ENCODE measurements at regions not wholly inside any gene's neighbourhood (a gene's known extent, or its start where the extent isn't known, plus 50 kb on each side); places are given as distances from the start of the nearest gene placed in this dataset.
"Not testable (repeated sequence)": the region's sequence is repeated elsewhere in the genome, so short reads cannot be mapped to it uniquely, and the experiment has no call there.

- TF ChIP-seq CTCF (conservative IDR thresholded peaks at IDR 0.05; ENCODE audit: low read depth, low read length); EZH2 (IDR thresholded peaks at IDR 0.05; ENCODE audit: borderline replicate concordance, low read depth, low read length, poor library complexity, severe bottlenecking): not testable (repeated sequence)
Observed at GRCh38 chr17:21780919-21781665, 88.8 kb downstream of the KCNJ18 start.
